Gastroesophageal sphincter (tissue), 3 donors: ENCODE measurements at regions not wholly inside any gene's neighbourhood (a gene's known extent, or its start where the extent isn't known, plus 50 kb on each side); places are given as distances from the start of the nearest gene placed in this dataset.

ENCODE experiments used
- CTCF ChIP-seq, 4 experiments: fragments of 200-600 bp in 2 of 4; fragments of 450-650 bp in 2 of 4; sonication (generic) in 1 of 4; IDR thresholded peaks; one replicate each; pipeline ENCODE4 v1.5.1; 2017 to 2019; ENCODE audit warnings: antibody characterized with exemption in 4 of 4, mild to moderate bottlenecking in 2 of 4, moderate library complexity in 2 of 4
- EP300 ChIP-seq: sonication (generic); formaldehyde crosslinking; IDR thresholded peaks from one replicate; pipeline ENCODE4 v1.6.1; 2017; ENCODE audit warnings: antibody characterized with exemption, mild to moderate bottlenecking
- POLR2A ChIP-seq, 2 donors: fragments of 450-650 bp; IDR thresholded peaks; one replicate each; pipeline ENCODE4 v1.6.1; 2017; ENCODE audit warnings: antibody characterized with exemption in 2 of 2, mild to moderate bottlenecking in 2 of 2, moderate library complexity in 1 of 2
- POLR2AphosphoS5 ChIP-seq: sonication (generic); formaldehyde crosslinking; IDR thresholded peaks from one replicate; pipeline ENCODE4 v1.6.1; 2017; ENCODE audit warnings: antibody characterized with exemption

GRCh38 chr6:51487937-51488336, 599.5 kb downstream of the PKHD1 start:
- TF ChIP-seq CTCF (IDR thresholded peaks at IDR 0.05), result no peak
- no peak for TF ChIP-seq EP300
- TF ChIP-seq POLR2A (IDR thresholded peaks at IDR 0.05), result no peak
- TF ChIP-seq POLR2AphosphoS5, result no peak
